ENCODE measurements at regions not wholly inside any gene's neighbourhood (a gene's known extent, or its start where the extent isn't known, plus 50 kb on each side); places are given as distances from the start of the nearest gene placed in this dataset.

DNA sequence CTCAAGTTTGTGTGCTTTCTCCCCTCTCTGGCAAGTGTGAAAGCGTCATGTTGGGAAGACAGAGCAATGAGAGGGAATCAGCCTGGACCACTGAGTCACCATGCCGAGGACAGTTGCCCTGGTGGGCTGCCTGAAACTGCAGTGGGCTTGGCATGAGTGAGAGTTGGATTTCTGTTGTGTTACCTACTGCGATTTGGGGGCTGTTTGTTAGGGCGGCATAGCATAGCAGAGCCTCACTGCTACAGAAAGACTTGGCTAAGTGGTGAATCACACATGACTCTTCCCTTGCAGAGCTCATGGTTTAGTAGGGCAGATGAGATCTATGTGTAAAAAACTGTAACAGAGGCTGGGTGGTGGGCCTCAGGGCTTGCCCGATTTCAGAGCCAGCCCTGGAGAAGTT lies 324.6 kb downstream of the C16orf95 start:
- no peaks in the 10 kb centered on the region for H3K9me3 ChIP-seq
- TF ChIP-seq, protein P1, sequence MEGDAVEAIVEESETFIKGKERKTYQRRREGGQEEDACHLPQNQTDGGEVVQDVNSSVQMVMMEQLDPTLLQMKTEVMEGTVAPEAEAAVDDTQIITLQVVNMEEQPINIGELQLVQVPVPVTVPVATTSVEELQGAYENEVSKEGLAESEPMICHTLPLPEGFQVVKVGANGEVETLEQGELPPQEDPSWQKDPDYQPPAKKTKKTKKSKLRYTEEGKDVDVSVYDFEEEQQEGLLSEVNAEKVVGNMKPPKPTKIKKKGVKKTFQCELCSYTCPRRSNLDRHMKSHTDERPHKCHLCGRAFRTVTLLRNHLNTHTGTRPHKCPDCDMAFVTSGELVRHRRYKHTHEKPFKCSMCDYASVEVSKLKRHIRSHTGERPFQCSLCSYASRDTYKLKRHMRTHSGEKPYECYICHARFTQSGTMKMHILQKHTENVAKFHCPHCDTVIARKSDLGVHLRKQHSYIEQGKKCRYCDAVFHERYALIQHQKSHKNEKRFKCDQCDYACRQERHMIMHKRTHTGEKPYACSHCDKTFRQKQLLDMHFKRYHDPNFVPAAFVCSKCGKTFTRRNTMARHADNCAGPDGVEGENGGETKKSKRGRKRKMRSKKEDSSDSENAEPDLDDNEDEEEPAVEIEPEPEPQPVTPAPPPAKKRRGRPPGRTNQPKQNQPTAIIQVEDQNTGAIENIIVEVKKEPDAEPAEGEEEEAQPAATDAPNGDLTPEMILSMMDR (IDR thresholded peaks at IDR 0.05), result no peak
- no peak for TF ChIP-seq POLR2A (IDR thresholded peaks at IDR 0.05)
- intact Hi-C loops (cut with DNase I), result no loop called here
- DNase-seq, result no peak
- H3K27me3 ChIP-seq, result peaks cover 0 to 25% (median 0%) of the 10 kb centered on the region in 9 donors
- H3K4me3 ChIP-seq, result no peak overlapping the region
- 90 to 97% (median 94%) methylated on average over 5 of the region's 5 CpGs for WGBS, 4 donors
- no peak overlapping the region for H3K27ac ChIP-seq
- H3K4me1 ChIP-seq, result peaks cover 0 to 21% (median 5%) of the 10 kb centered on the region in 12 donors
- no peaks in the 10 kb centered on the region for H3K36me3 ChIP-seq
- ATAC-seq, result no peak

DNA sequence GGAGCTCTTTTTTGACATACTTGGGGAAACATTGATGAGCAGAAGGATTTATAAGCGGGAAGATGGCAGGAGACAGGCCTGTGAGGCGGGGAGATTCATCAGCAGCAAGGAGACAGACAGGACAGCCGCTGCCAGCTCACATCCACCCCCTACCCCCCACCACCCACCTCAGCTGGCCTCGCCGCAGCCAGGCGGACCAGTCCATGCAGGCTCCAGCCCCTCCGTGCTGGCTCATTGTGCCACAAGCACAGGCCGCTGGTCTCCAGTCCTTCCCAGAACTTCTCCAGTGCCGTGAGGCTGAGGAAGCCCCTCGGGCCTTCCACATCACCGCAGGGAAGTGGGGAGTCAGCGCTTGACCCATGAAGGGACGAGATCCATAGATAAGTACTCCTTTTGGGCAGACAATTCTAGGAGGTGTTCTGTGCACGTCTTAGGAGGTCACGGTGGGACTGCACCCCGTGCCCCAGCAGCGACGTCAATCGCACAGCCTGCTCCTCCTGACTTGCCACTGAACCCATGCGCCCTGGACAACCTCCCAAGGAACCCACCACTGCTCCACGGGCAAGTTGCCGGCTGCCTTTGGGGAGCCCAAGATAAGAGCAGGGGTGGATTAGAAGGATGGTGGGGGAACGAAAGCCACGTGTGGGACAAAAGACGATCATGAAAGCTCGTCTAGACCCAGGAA lies 323.6 kb downstream of the C16orf95 start:
- DNase-seq, result no peak

DNA sequence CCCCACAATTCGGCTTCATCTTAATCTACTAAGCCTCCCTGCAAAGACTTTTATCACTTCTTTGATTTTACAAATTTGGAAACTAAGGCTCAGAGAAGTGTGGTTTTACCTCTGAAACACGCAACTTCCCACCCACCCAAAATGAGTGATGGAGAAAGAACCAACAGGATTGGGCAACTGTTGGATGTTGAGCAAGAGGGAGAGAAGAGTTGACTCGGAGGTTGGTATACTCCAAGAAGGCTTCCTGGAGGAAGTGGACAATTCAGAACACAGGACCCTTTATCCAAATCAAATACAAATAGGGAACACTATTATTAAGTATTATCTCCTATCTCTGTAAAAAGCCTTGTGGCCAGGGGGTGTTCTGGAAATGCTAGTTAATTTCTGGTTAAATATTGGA lies 323.0 kb downstream of the C16orf95 start:
- no peaks in the 10 kb centered on the region for H3K36me3 ChIP-seq
- 71 to 87% (median 72%) methylated on average over 3 of the region's 3 CpGs for WGBS, 4 donors
- DNase-seq, result no peak
- intact Hi-C loops (cut with DNase I), result no loop called here
- peaks cover 0 to 9% (median 5%) of the 10 kb centered on the region in 12 donors for H3K4me1 ChIP-seq
- H3K27me3 ChIP-seq, result peaks cover 0 to 25% (median 0%) of the 10 kb centered on the region in 9 donors
- TF ChIP-seq, protein P1 (IDR thresholded peaks at IDR 0.05), result no peak
- TF ChIP-seq POLR2A (IDR thresholded peaks at IDR 0.05), result no peak
- no peak overlapping the region for H3K27ac ChIP-seq
- H3K9me3 ChIP-seq, result no peaks in the 10 kb centered on the region
- ATAC-seq, result no peak
- no peak overlapping the region for H3K4me3 ChIP-seq

More for the DNA sequence above, 323.6 kb downstream of the C16orf95 start:
- 89 to 91% (median 89%) methylated on average over 23 to 26 of the region's 26 CpGs for WGBS, 4 donors
- Histone ChIP-seq H3K4me1 (peaks cover 0 to 12% (median 5%) of the 10 kb centered on the region in 12 donors), H3K36me3 (no peaks in the 10 kb centered on the region), H3K27me3 (peaks cover 0 to 25% (median 0%) of the 10 kb centered on the region in 9 donors), H3K4me3 (no peak overlapping the region), H3K27ac (no peak overlapping the region), H3K9me3 (no peaks in the 10 kb centered on the region)
- TF ChIP-seq, protein P1 (IDR thresholded peaks at IDR 0.05), result no peak
- no peak for TF ChIP-seq POLR2A (IDR thresholded peaks at IDR 0.05)
- intact Hi-C loops (cut with DNase I), result no loop called here
- no peak for ATAC-seq

GRCh38 chr16:86994651-86995171 lies 322.5 kb downstream of the C16orf95 start:
- 7 to 11% (median 8%) methylated on average over 5 to 12 of the region's 12 CpGs for WGBS, 4 donors
- TF ChIP-seq POLR2A (IDR thresholded peaks at IDR 0.05), result no peak
- TF ChIP-seq, protein P1 (IDR thresholded peaks at IDR 0.05), result no peak
- DNase-seq (peak in 2 of 5 donors; percentile 71 to 76), ATAC-seq (peak; percentile 45 to 89 (median 78))
- no peaks in the 10 kb centered on the region for H3K36me3 ChIP-seq
- H3K9me3 ChIP-seq, result no peaks in the 10 kb centered on the region
- H3K27ac ChIP-seq, result no peak overlapping the region
- peaks cover 0 to 9% (median 5%) of the 10 kb centered on the region in 12 donors for H3K4me1 ChIP-seq
- peaks cover 0 to 25% (median 0%) of the 10 kb centered on the region in 9 donors for H3K27me3 ChIP-seq
- no peak overlapping the region for H3K4me3 ChIP-seq
- intact Hi-C loops (cut with DNase I), result no loop called here

Measured in heart left ventricle (tissue), 16 donors.